ENCODE measurements at regions not wholly inside any gene's neighbourhood (a gene's known extent, or its start where the extent isn't known, plus 50 kb on each side); places are given as distances from the start of the nearest gene placed in this dataset.

DNA sequence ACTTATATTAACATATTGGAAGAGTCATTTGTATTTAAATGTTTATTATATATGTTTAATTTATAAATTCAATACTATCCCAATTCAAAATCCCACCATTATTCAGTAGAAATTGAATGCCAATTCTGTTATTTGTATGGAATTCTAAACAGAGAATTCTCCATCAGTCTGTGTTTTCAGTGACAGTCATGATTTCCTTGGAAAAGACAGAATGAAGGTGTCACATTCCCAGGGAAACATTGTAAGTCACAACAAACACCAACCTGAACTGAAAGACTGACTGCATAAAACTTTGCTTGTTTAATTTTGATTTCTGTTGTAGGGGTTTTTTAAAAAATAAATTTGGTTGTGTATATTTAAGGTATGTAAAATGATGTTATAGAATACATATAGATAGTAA, 769.8 kb upstream of the BCHE start:
- TF ChIP-seq, protein P1, sequence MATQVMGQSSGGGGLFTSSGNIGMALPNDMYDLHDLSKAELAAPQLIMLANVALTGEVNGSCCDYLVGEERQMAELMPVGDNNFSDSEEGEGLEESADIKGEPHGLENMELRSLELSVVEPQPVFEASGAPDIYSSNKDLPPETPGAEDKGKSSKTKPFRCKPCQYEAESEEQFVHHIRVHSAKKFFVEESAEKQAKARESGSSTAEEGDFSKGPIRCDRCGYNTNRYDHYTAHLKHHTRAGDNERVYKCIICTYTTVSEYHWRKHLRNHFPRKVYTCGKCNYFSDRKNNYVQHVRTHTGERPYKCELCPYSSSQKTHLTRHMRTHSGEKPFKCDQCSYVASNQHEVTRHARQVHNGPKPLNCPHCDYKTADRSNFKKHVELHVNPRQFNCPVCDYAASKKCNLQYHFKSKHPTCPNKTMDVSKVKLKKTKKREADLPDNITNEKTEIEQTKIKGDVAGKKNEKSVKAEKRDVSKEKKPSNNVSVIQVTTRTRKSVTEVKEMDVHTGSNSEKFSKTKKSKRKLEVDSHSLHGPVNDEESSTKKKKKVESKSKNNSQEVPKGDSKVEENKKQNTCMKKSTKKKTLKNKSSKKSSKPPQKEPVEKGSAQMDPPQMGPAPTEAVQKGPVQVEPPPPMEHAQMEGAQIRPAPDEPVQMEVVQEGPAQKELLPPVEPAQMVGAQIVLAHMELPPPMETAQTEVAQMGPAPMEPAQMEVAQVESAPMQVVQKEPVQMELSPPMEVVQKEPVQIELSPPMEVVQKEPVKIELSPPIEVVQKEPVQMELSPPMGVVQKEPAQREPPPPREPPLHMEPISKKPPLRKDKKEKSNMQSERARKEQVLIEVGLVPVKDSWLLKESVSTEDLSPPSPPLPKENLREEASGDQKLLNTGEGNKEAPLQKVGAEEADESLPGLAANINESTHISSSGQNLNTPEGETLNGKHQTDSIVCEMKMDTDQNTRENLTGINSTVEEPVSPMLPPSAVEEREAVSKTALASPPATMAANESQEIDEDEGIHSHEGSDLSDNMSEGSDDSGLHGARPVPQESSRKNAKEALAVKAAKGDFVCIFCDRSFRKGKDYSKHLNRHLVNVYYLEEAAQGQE (IDR thresholded peaks at IDR 0.05; ENCODE audit: borderline replicate concordance) = peak; percentile 99
- TF ChIP-seq POLR2AphosphoS5 (IDR thresholded peaks at IDR 0.05) (no peak), EZH2 (IDR thresholded peaks at IDR 0.05; ENCODE audit: borderline replicate concordance, insufficient read depth, low read length, poor library complexity, severe bottlenecking) (no peak), SMC3 (conservative IDR thresholded peaks at IDR 0.05; ENCODE audit: poor library complexity) (no peak)

DNA sequence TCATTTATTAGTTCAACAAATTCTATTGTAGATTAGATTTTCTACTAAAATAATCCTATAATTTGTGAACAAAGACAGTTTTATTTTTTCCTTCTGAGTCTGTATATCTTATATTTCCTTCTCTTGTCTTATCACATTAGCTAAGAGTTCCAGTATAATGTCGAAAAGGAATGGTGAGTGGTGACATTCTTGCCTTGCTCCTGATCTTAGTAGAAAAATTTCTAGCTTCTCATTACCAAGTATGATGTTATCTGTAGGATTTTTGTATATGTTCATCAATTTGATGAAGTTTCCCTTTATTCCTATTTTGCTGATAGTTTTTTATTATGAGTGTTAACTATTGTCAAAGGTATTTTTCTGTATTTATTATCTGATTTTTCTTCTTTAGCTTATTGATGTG, 756.6 kb upstream of the BCHE start:
- no peak overlapping the region for H2AFZ ChIP-seq (ENCODE audit: low read depth, low read length)
- no peak overlapping the region for H3K4me3 ChIP-seq (ENCODE audit: low read length)
- no peak overlapping the region for H3K9ac ChIP-seq (ENCODE audit: low read length)
- TF ChIP-seq, protein P2, sequence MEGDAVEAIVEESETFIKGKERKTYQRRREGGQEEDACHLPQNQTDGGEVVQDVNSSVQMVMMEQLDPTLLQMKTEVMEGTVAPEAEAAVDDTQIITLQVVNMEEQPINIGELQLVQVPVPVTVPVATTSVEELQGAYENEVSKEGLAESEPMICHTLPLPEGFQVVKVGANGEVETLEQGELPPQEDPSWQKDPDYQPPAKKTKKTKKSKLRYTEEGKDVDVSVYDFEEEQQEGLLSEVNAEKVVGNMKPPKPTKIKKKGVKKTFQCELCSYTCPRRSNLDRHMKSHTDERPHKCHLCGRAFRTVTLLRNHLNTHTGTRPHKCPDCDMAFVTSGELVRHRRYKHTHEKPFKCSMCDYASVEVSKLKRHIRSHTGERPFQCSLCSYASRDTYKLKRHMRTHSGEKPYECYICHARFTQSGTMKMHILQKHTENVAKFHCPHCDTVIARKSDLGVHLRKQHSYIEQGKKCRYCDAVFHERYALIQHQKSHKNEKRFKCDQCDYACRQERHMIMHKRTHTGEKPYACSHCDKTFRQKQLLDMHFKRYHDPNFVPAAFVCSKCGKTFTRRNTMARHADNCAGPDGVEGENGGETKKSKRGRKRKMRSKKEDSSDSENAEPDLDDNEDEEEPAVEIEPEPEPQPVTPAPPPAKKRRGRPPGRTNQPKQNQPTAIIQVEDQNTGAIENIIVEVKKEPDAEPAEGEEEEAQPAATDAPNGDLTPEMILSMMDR (IDR thresholded peaks at IDR 0.05; ENCODE audit: poor library complexity, severe bottlenecking) = no peak
- TF ChIP-seq POLR2AphosphoS5 (IDR thresholded peaks at IDR 0.05) (no peak), SMC3 (conservative IDR thresholded peaks at IDR 0.05; ENCODE audit: poor library complexity) (no peak), MXI1 (conservative IDR thresholded peaks at IDR 0.05; ENCODE audit: poor library complexity, severe bottlenecking) (no peak), EZH2 (IDR thresholded peaks at IDR 0.05; ENCODE audit: borderline replicate concordance, insufficient read depth, low read length, poor library complexity, severe bottlenecking) (no peak)
- no peaks in the 10 kb centered on the region for H3K27me3 ChIP-seq (ENCODE audit: insufficient read depth, low read depth, low read length)
- no peaks in the 10 kb centered on the region for H3F3A ChIP-seq (ENCODE audit: insufficient read depth, low read length, poor library complexity, severe bottlenecking)
- H3K27ac ChIP-seq (ENCODE audit: low read length) = no peak overlapping the region
- H3K9me3 ChIP-seq (ENCODE audit: low read length) = no peaks in the 10 kb centered on the region
- H4K20me1 ChIP-seq (ENCODE audit: insufficient read depth) = no peaks in the 10 kb centered on the region
- no peaks in the 10 kb centered on the region for H3K9me2 ChIP-seq (ENCODE audit: insufficient read depth, low read length)
- H3K79me2 ChIP-seq (replicated peaks; ENCODE audit: insufficient read depth, low read length) = no peaks in the 10 kb centered on the region
- H3K36me3 ChIP-seq (ENCODE audit: insufficient read depth, low read length) = no peaks in the 10 kb centered on the region
- H3K4me2 ChIP-seq (ENCODE audit: low read length) = no peak overlapping the region

More for the DNA sequence above, 769.8 kb upstream of the BCHE start:
- no peaks in the 10 kb centered on the region for H3K27me3 ChIP-seq (ENCODE audit: insufficient read depth, low read depth, low read length)
- no peaks in the 10 kb centered on the region for H3K79me2 ChIP-seq (replicated peaks; ENCODE audit: insufficient read depth, low read length)
- H3F3A ChIP-seq (ENCODE audit: insufficient read depth, low read length, poor library complexity, severe bottlenecking) = no peaks in the 10 kb centered on the region
- no peaks in the 10 kb centered on the region for H3K9me2 ChIP-seq (ENCODE audit: insufficient read depth, low read length)
- no peak overlapping the region for H3K9ac ChIP-seq (ENCODE audit: low read length)
- H3K36me3 ChIP-seq (ENCODE audit: insufficient read depth, low read length) = no peaks in the 10 kb centered on the region
- H4K20me1 ChIP-seq (ENCODE audit: insufficient read depth) = no peaks in the 10 kb centered on the region
- H3K4me3 ChIP-seq (ENCODE audit: low read length) = no peak overlapping the region
- no peaks in the 10 kb centered on the region for H3K9me3 ChIP-seq (ENCODE audit: low read length)
- H3K4me2 ChIP-seq (ENCODE audit: low read length) = no peak overlapping the region
- no peak overlapping the region for H2AFZ ChIP-seq (ENCODE audit: low read depth, low read length)
- no peak overlapping the region for H3K27ac ChIP-seq (ENCODE audit: low read length)

DNA sequence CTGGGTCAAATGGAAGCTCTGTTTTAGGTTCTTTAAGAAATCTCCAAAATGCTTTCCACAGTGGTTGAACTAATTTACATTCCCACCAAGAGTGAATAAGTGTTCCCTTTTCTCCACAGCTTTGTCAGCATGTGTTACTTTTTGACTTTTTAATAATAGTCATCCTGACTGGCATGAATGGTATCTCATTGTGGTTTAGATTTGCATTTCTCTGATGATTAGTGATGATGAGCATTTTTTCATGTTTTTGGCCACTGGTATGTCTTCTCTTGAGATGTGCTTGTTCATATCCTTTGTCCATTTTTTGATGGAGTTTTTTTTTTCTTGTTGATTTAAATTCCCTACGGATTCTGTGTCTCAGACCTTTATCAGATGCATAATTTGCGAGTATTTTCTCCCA, 745.0 kb upstream of the BCHE start:
- no peak overlapping the region for H3K27ac ChIP-seq (ENCODE audit: low read length)

More for the DNA sequence above, 745.0 kb upstream of the BCHE start:
- no peak overlapping the region for H2AFZ ChIP-seq (ENCODE audit: low read depth, low read length)
- no peak overlapping the region for H3K4me3 ChIP-seq (ENCODE audit: low read length)
- no peak overlapping the region for H3K9ac ChIP-seq (ENCODE audit: low read length)
- no peaks in the 10 kb centered on the region for H3K9me3 ChIP-seq (ENCODE audit: low read length)
- no peak overlapping the region for H3K4me2 ChIP-seq (ENCODE audit: low read length)
- H3K9me2 ChIP-seq (ENCODE audit: insufficient read depth, low read length) = no peaks in the 10 kb centered on the region
- H3F3A ChIP-seq (ENCODE audit: insufficient read depth, low read length, poor library complexity, severe bottlenecking) = no peaks in the 10 kb centered on the region
- no peaks in the 10 kb centered on the region for H3K36me3 ChIP-seq (ENCODE audit: insufficient read depth, low read length)
- TF ChIP-seq TAF1 (IDR thresholded peaks at IDR 0.05; ENCODE audit: low read depth) = no peak
- TF ChIP-seq, protein P1 (IDR thresholded peaks at IDR 0.05; ENCODE audit: borderline replicate concordance) = no peak
- no peak for TF ChIP-seq SMC3 (conservative IDR thresholded peaks at IDR 0.05; ENCODE audit: poor library complexity)
- TF ChIP-seq, protein P2 (IDR thresholded peaks at IDR 0.05; ENCODE audit: poor library complexity, severe bottlenecking) = no peak
- TF ChIP-seq POLR2AphosphoS5 (IDR thresholded peaks at IDR 0.05) = no peak
- no peak for TF ChIP-seq RAD21 (conservative IDR thresholded peaks at IDR 0.05)
- no peaks in the 10 kb centered on the region for H3K27me3 ChIP-seq (ENCODE audit: insufficient read depth, low read depth, low read length)
- H3K79me2 ChIP-seq (replicated peaks; ENCODE audit: insufficient read depth, low read length) = no peaks in the 10 kb centered on the region
- H4K20me1 ChIP-seq (ENCODE audit: insufficient read depth) = no peaks in the 10 kb centered on the region

Data from neural cell (in vitro differentiated cells).